ENCODE measurements at regions not wholly inside any gene's neighbourhood (a gene's known extent, or its start where the extent isn't known, plus 50 kb on each side); places are given as distances from the start of the nearest gene placed in this dataset.
A peak's percentile ranks its signal among the peaks of the same experiment; 100 is the strongest.

GRCh38 chr10:80860719-80861118, 323.0 kb downstream of the SH2D4B start:
- no peak for DNase-seq (ENCODE audit: low read depth)

- DNase-seq (ENCODE audit: low read depth) = no peak
These were observed 324.2 kb downstream of the SH2D4B start for GRCh38 chr10:80861882-80862281.

- DNase-seq (ENCODE audit: low read depth) = no peak
These were observed 332.6 kb downstream of the SH2D4B start for GRCh38 chr10:80870282-80870681.

- no peak for DNase-seq (ENCODE audit: low read depth)
These were observed 333.4 kb downstream of the SH2D4B start for GRCh38 chr10:80871083-80871482.

GRCh38 chr10:80878330-80878729, 340.6 kb downstream of the SH2D4B start:
- DNase-seq (ENCODE audit: low read depth) = no peak

GRCh38 chr10:80890146-80890545, 352.4 kb downstream of the SH2D4B start:
- DNase-seq (ENCODE audit: low read depth) = no peak

- no peak for DNase-seq (ENCODE audit: low read depth)
These were observed 355.6 kb downstream of the SH2D4B start for GRCh38 chr10:80893256-80893655.

- no peak for DNase-seq (ENCODE audit: low read depth)
These were observed 356.6 kb downstream of the SH2D4B start for GRCh38 chr10:80894311-80894791.

- no peak for DNase-seq (ENCODE audit: low read depth)
These were observed 357.2 kb downstream of the SH2D4B start for GRCh38 chr10:80894797-80895467.

- DNase-seq (ENCODE audit: low read depth) = no peak
These were observed 358.4 kb downstream of the SH2D4B start for GRCh38 chr10:80896076-80896475.

- DNase-seq (ENCODE audit: low read depth) = no peak
These were observed 359.3 kb downstream of the SH2D4B start for GRCh38 chr10:80896959-80897358.

GRCh38 chr10:80900661-80901060, 363.0 kb downstream of the SH2D4B start:
- no peak for DNase-seq (ENCODE audit: low read depth)

- no peak for DNase-seq (ENCODE audit: low read depth)
These were observed 370.9 kb downstream of the SH2D4B start for GRCh38 chr10:80908611-80909010.

- no peak for DNase-seq (ENCODE audit: low read depth)
These were observed 371.6 kb downstream of the SH2D4B start for GRCh38 chr10:80909254-80909653.

- DNase-seq (ENCODE audit: low read depth) = no peak
These were observed 379.9 kb downstream of the SH2D4B start for GRCh38 chr10:80917636-80918035.

GRCh38 chr10:80921032-80921431, 383.3 kb downstream of the SH2D4B start:
- DNase-seq (ENCODE audit: low read depth) = no peak

- peak; percentile 5 for DNase-seq (ENCODE audit: low read depth)
These were observed 386.6 kb downstream of the SH2D4B start for GRCh38 chr10:80924063-80924952.

- no peak for DNase-seq (ENCODE audit: low read depth)
These were observed 389.8 kb downstream of the SH2D4B start for GRCh38 chr10:80927419-80928078.

- no peak for DNase-seq (ENCODE audit: low read depth)
These were observed 401.2 kb downstream of the SH2D4B start for GRCh38 chr10:80938903-80939302.

GRCh38 chr10:80945264-80945880, 407.7 kb downstream of the SH2D4B start:
- no peak for DNase-seq (ENCODE audit: low read depth)

GRCh38 chr10:80946073-80946472, 408.4 kb downstream of the SH2D4B start:
- DNase-seq (ENCODE audit: low read depth) = no peak

All from activated T-cell treated with anti-CD3 and anti-CD28 coated beads for 1 hour (primary cell).